Hepatocyte (in vitro differentiated cells): ENCODE measurements at regions not wholly inside any gene's neighbourhood (a gene's known extent, or its start where the extent isn't known, plus 50 kb on each side); places are given as distances from the start of the nearest gene placed in this dataset.

ENCODE experiments used
- DNase-seq: peaks from one replicate; pipeline ENCODE4 v3.0.0-alpha.2; 2016; ENCODE audit warnings: low spot score
- H2AFZ ChIP-seq: fragments of 200-600 bp; sonication (generic); 2 replicates; pipeline ENCODE4 v1.6.0; 2016; ENCODE audit warnings: antibody characterized with exemption, mild to moderate bottlenecking
- H3K27ac ChIP-seq: fragments of 200-600 bp; sonication (generic); 2 replicates; pipeline ENCODE4 v1.5.1; 2016; ENCODE audit warnings: mild to moderate bottlenecking
- H3K27me3 ChIP-seq: fragments of 200-600 bp; sonication (generic); 2 replicates; pipeline ENCODE4 v1.6.1; 2016
- H3K36me3 ChIP-seq: fragments of 200-600 bp; sonication (generic); replicated peaks from 2 replicates; pipeline ENCODE4 v1.5.1; 2016; ENCODE audit warnings: low read depth; ENCODE audit not compliant: insufficient read depth
- H3K4me1 ChIP-seq: fragments of 200-600 bp; sonication (generic); 2 replicates; pipeline ENCODE4 v1.5.1; 2016; ENCODE audit warnings: mild to moderate bottlenecking, moderate library complexity; ENCODE audit not compliant: insufficient read depth
- H3K4me2 ChIP-seq: fragments of 200-600 bp; sonication (generic); 2 replicates; pipeline ENCODE4 v1.6.0; 2016
- H3K4me3 ChIP-seq: fragments of 200-600 bp; sonication (generic); 2 replicates; pipeline ENCODE4 v1.5.1; 2016; ENCODE audit warnings: mild to moderate bottlenecking
- H3K79me2 ChIP-seq: fragments of 200-600 bp; sonication (generic); 2 replicates; pipeline ENCODE4 v1.6.0; 2017; ENCODE audit warnings: mild to moderate bottlenecking
- H3K9me2 ChIP-seq: fragments of 200-600 bp; sonication (generic); replicated peaks from 2 replicates; pipeline ENCODE4 v1.6.0; 2017; ENCODE audit warnings: mild to moderate bottlenecking; ENCODE audit not compliant: insufficient read depth
- H3K9me3 ChIP-seq: fragments of 200-600 bp; sonication (generic); 2 replicates; pipeline ENCODE4 v1.5.1; 2016; ENCODE audit warnings: low read depth, mild to moderate bottlenecking
- H4K20me1 ChIP-seq: fragments of 200-600 bp; sonication (generic); 2 replicates; pipeline ENCODE4 v1.6.0; 2016; ENCODE audit warnings: mild to moderate bottlenecking; ENCODE audit not compliant: insufficient read depth, poor library complexity, severe bottlenecking
- CTCF ChIP-seq: fragments of 200-600 bp; sonication (generic); IDR thresholded peaks from 2 replicates; pipeline ENCODE4 v1.5.1; 2016; ENCODE audit warnings: antibody characterized with exemption, mild to moderate bottlenecking; ENCODE audit not compliant: poor library complexity
- EZH2 ChIP-seq: fragments of 200-600 bp; sonication (generic); IDR thresholded peaks from 2 replicates; pipeline ENCODE4 v1.6.1; 2016; ENCODE audit warnings: antibody characterized with exemption, mild to moderate bottlenecking, borderline replicate concordance
- EZH2phosphoT487 ChIP-seq: fragments of 200-600 bp; sonication (generic); IDR thresholded peaks from one replicate; pipeline ENCODE4 v1.6.1; 2018; ENCODE audit warnings: antibody characterized with exemption, mild to moderate bottlenecking, low read depth, moderate library complexity; ENCODE audit not compliant: unreplicated experiment, severe bottlenecking
- WGBS: methylation state at CpG from one replicate; pipeline ENCODE4 v1.1.6; 2016; ENCODE audit warnings: low lambda C conversion rate; ENCODE audit errors: missing lambda C conversion rate; 5-methylcytosine and 5-hydroxymethylcytosine counted together

DNA sequence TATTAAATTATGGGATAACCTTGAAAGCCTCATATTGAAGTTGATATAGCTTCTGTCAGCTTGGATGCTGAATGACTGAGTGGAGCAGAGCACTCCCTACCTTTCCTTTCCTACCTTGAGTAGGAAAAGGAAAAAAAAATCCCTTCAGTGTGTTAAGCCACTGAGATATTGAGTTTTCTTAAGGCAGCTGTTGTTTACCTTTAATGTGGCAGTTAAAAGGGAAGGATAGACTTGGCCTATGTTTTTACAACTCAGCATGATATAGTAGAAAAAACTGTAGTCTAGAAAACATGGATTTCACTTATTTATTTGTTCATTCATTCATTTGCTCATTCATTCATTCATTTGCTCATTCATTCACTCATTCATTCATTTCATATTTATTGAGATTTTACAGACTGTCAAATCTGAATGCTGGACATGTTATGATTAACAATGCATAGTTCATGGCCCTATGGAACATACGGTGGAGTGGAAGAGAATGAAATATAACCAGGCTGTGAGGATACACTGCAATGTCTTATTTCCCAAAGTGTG, 131.5 kb upstream of the MAN1A1 start:
- H3K36me3 ChIP-seq = no peaks in the 10 kb centered on the region
- H3K9me2 ChIP-seq = no peaks in the 10 kb centered on the region
- no peak overlapping the region for H2AFZ ChIP-seq
- no peaks in the 10 kb centered on the region for H4K20me1 ChIP-seq
- no peak overlapping the region for H3K4me2 ChIP-seq
- H3K4me3 ChIP-seq = no peak overlapping the region
- no peaks in the 10 kb centered on the region for H3K27me3 ChIP-seq
- no peak overlapping the region for H3K27ac ChIP-seq
- 100% methylated on average over 1 of the region's 1 CpG for WGBS
- peaks cover 12% of the 10 kb centered on the region for H3K4me1 ChIP-seq
- no peaks in the 10 kb centered on the region for H3K79me2 ChIP-seq
- TF ChIP-seq CTCF (no peak), EZH2 (no peak), EZH2phosphoT487 (no peak)
- no peaks in the 10 kb centered on the region for H3K9me3 ChIP-seq
- DNase-seq = no peak

- H3K4me1 ChIP-seq = peaks cover 12% of the 10 kb centered on the region
- H3K27me3 ChIP-seq = no peaks in the 10 kb centered on the region
- H4K20me1 ChIP-seq = no peaks in the 10 kb centered on the region
- no peak overlapping the region for H3K27ac ChIP-seq
- no peaks in the 10 kb centered on the region for H3K9me3 ChIP-seq
- no peak overlapping the region for H3K4me3 ChIP-seq
- H3K36me3 ChIP-seq = no peaks in the 10 kb centered on the region
- TF ChIP-seq EZH2 (no peak), EZH2phosphoT487 (no peak), CTCF (no peak)
- peak; percentile 56 for DNase-seq
- no peaks in the 10 kb centered on the region for H3K9me2 ChIP-seq
- no peak overlapping the region for H2AFZ ChIP-seq
- peak overlapping the region; percentile 42 for H3K4me2 ChIP-seq
- 84% methylated on average over 2 of the region's 2 CpGs for WGBS
- no peaks in the 10 kb centered on the region for H3K79me2 ChIP-seq
These were observed 130.5 kb upstream of the MAN1A1 start for GRCh38 chr6:119479860-119480655.

GRCh38 chr6:119476554-119476953, 127.0 kb upstream of the MAN1A1 start:
- H3K9me3 ChIP-seq = no peaks in the 10 kb centered on the region
- peaks cover 12% of the 10 kb centered on the region for H3K4me1 ChIP-seq
- H3K9me2 ChIP-seq = no peaks in the 10 kb centered on the region
- no peak overlapping the region for H3K27ac ChIP-seq
- no peak for DNase-seq
- no peak overlapping the region for H2AFZ ChIP-seq
- H3K4me3 ChIP-seq = no peak overlapping the region
- H3K27me3 ChIP-seq = no peaks in the 10 kb centered on the region
- no peak overlapping the region for H3K4me2 ChIP-seq
- H3K79me2 ChIP-seq = no peaks in the 10 kb centered on the region
- TF ChIP-seq EZH2phosphoT487 (no peak), EZH2 (no peak), CTCF (no peak)
- no peaks in the 10 kb centered on the region for H4K20me1 ChIP-seq
- WGBS = 66% methylated on average over 4 of the region's 4 CpGs
- H3K36me3 ChIP-seq = no peaks in the 10 kb centered on the region
